OCI-LY3 (cell line): ENCODE measurements at regions not wholly inside any gene's neighbourhood (a gene's known extent, or its start where the extent isn't known, plus 50 kb on each side); places are given as distances from the start of the nearest gene placed in this dataset.

ENCODE experiments used
- CTCF ChIP-seq: fragments of 200-600, 300-600 bp; sonication (generic); IDR thresholded peaks from 2 replicates; pipeline ENCODE4 v1.5.1; 2014; ENCODE audit warnings: antibody characterized with exemption, low read length, low read depth
- EZH2phosphoT487 ChIP-seq: fragments of 200-600 bp; shearing (Covaris generic); IDR thresholded peaks from 2 replicates; pipeline ENCODE4 v1.6.1; 2018; ENCODE audit warnings: antibody characterized with exemption, mixed run types, low read depth

DNA sequence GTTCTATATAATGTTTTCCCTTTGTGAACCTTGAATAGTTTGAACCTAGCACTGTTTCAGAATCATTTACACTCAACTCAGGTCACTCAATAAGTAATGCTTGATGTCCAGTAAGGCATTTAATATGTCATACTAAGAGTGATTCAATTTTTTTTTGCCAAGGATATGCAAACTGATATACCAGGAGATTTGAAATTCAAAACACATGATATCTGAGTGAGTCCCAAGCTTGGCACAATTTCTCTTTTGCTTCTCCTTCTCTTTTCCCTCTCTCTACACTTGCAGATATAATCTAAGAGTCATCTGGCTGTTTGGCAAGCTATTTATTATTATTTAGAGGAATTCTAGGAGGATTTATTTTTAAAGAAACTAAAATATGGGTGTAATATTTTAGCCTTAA lies 61.6 kb upstream of the SPAG17 start:
- no peak for TF ChIP-seq CTCF
- no peak for TF ChIP-seq EZH2phosphoT487
